ENCODE measurements at regions not wholly inside any gene's neighbourhood (a gene's known extent, or its start where the extent isn't known, plus 50 kb on each side); places are given as distances from the start of the nearest gene placed in this dataset.

DNA sequence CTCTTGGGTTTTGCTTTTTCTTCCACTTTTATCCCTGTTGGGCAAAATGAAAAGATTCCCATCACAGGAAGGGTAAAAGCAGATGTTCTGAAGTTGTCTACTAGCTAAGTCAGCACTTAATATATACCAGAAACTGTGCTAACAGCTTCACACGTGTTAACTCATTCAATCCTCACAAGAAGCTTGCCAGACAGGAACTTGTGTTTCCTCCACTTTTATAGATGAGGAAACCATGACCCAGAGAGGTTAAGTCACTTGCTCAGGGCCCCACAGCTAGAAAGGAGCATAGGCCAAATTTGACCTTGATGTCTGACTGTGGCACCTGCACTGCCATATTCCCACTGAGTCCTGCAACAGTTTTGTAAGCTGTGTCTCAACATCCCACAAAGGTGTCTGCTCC, 76.8 kb upstream of the EPC2 start:
- Histone ChIP-seq H3K4me3 (ENCODE audit: low read length) (no peak overlapping the region), H3K27me3 (ENCODE audit: control insufficient read depth in 1 of 2, insufficient read depth in 2 of 2, low read length in 2 of 2) (no peaks in the 10 kb centered on the region), H3K9me3 (ENCODE audit: control insufficient read depth in 1 of 2, insufficient read depth in 1 of 2, low read length in 2 of 2) (no peaks in the 10 kb centered on the region), H3K27ac (ENCODE audit: low read depth in 1 of 2, low read length in 2 of 2) (no peak overlapping the region), H3K36me3 (ENCODE audit: insufficient read depth, low read length) (no peaks in the 10 kb centered on the region), H3K4me1 (ENCODE audit: insufficient read depth, low read length) (peaks cover 19% of the 10 kb centered on the region)
- H3K9me3 Mint-ChIP-seq, result no peaks in the 10 kb centered on the region
- intact Hi-C loops (cut with DNase I, micrococcal nuclease), result loop anchor here in 1 of 2 experiments (10.0 kb wide), 1 partner anchor 417 kb away; no protein-coding TSS in a partner anchor
- no peak overlapping the region for H3K27ac Mint-ChIP-seq
- ChIA-PET CTCF (no interaction called here), POLR2A (no interaction called here)
- DNase-seq (no peak), ATAC-seq (ENCODE audit: poor library complexity) (no peak)
- H3K36me3 Mint-ChIP-seq (ENCODE audit: low read depth), result no peaks in the 10 kb centered on the region
- no peak overlapping the region for H3K4me3 Mint-ChIP-seq
- H3K4me1 Mint-ChIP-seq (ENCODE audit: low read depth), result peaks cover 18% of the 10 kb centered on the region
- no peaks in the 10 kb centered on the region for H3K27me3 Mint-ChIP-seq
- TF ChIP-seq, protein P1, sequence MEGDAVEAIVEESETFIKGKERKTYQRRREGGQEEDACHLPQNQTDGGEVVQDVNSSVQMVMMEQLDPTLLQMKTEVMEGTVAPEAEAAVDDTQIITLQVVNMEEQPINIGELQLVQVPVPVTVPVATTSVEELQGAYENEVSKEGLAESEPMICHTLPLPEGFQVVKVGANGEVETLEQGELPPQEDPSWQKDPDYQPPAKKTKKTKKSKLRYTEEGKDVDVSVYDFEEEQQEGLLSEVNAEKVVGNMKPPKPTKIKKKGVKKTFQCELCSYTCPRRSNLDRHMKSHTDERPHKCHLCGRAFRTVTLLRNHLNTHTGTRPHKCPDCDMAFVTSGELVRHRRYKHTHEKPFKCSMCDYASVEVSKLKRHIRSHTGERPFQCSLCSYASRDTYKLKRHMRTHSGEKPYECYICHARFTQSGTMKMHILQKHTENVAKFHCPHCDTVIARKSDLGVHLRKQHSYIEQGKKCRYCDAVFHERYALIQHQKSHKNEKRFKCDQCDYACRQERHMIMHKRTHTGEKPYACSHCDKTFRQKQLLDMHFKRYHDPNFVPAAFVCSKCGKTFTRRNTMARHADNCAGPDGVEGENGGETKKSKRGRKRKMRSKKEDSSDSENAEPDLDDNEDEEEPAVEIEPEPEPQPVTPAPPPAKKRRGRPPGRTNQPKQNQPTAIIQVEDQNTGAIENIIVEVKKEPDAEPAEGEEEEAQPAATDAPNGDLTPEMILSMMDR (IDR thresholded peaks at IDR 0.05), result no peak

DNA sequence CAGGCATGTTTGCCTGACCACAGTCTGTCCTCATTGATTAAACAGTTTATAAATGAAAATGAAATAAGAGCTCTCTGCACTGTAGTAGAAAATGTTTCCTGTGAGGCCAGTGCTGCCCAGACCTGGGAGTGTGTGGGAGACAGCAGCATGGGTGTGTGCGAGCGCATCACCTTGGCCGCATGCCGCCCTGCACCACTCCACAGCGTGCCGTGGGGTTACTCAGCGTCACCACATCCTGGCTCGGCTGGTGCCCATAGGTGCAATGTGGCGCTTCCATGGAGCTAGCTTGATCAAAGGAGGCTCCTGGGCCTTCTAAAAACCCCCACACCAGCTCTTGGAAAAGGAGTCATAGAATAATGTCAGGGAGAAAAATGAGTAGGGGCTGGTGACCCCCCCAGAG, 76.0 kb upstream of the EPC2 start:
- Histone ChIP-seq H3K36me3 (ENCODE audit: insufficient read depth, low read length) (no peaks in the 10 kb centered on the region), H3K27ac (ENCODE audit: low read depth in 1 of 2, low read length in 2 of 2) (no peak overlapping the region), H3K9me3 (ENCODE audit: control insufficient read depth in 1 of 2, insufficient read depth in 1 of 2, low read length in 2 of 2) (no peaks in the 10 kb centered on the region), H3K27me3 (ENCODE audit: control insufficient read depth in 1 of 2, insufficient read depth in 2 of 2, low read length in 2 of 2) (no peaks in the 10 kb centered on the region), H3K4me1 (ENCODE audit: insufficient read depth, low read length) (peaks cover 19% of the 10 kb centered on the region), H3K4me3 (ENCODE audit: low read length) (no peak overlapping the region)
- peaks cover 18% of the 10 kb centered on the region for H3K4me1 Mint-ChIP-seq (ENCODE audit: low read depth)
- POLR2A ChIA-PET, result no interaction called here
- H3K9me3 Mint-ChIP-seq, result no peaks in the 10 kb centered on the region
- TF ChIP-seq, protein P1 (IDR thresholded peaks at IDR 0.05), result no peak
- peak in 4 of 14 experiments; percentile 42 to 59 (median 50) for DNase-seq
- no peak overlapping the region for H3K27ac Mint-ChIP-seq
- intact Hi-C loops (cut with DNase I, micrococcal nuclease), result loop anchor here in 1 of 2 experiments (10.0 kb wide), 1 partner anchor 416 kb away; no protein-coding TSS in a partner anchor
- H3K36me3 Mint-ChIP-seq (ENCODE audit: low read depth), result no peaks in the 10 kb centered on the region
- no peak overlapping the region for H3K4me3 Mint-ChIP-seq
- H3K27me3 Mint-ChIP-seq, result no peaks in the 10 kb centered on the region
- CTCF ChIA-PET, result no interaction called here
- peak; percentile 83 for ATAC-seq (ENCODE audit: poor library complexity)

DNA sequence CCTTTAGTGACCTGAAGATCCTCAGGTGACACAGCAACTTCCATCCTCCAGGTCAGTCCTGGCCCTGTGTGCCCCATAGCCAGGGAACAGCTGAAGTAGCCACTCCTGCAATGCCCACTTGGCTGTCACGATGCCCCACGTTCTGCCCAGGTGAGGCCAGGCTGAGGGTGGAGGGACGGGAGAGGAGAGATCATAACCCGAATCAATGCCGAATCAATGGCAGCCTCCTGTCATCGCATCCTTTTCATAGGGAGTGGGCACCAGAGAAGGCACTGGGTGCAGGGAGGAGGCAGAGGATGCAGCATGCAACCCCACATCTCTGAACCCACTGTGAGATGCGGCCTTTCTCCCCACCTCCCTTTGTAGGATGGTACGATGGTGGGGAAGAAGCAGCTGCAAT, 75.3 kb upstream of the EPC2 start:
- DNase-seq (no peak), ATAC-seq (ENCODE audit: poor library complexity) (no peak)
- POLR2A ChIA-PET, result no interaction called here
- intact Hi-C loops (cut with DNase I, micrococcal nuclease), result loop anchor here in 1 of 2 experiments (10.0 kb wide), 1 partner anchor 416 kb away; no protein-coding TSS in a partner anchor
- Mint-ChIP-seq H3K27ac (no peak overlapping the region), H3K4me1 (ENCODE audit: low read depth) (peaks cover 18% of the 10 kb centered on the region), H3K9me3 (no peaks in the 10 kb centered on the region), H3K4me3 (no peak overlapping the region), H3K27me3 (no peaks in the 10 kb centered on the region), H3K36me3 (ENCODE audit: low read depth) (no peaks in the 10 kb centered on the region)
- Histone ChIP-seq H3K27ac (ENCODE audit: low read depth in 1 of 2, low read length in 2 of 2) (no peak overlapping the region), H3K4me1 (ENCODE audit: insufficient read depth, low read length) (peaks cover 19% of the 10 kb centered on the region), H3K27me3 (ENCODE audit: control insufficient read depth in 1 of 2, insufficient read depth in 2 of 2, low read length in 2 of 2) (no peaks in the 10 kb centered on the region), H3K4me3 (ENCODE audit: low read length) (no peak overlapping the region), H3K36me3 (ENCODE audit: insufficient read depth, low read length) (no peaks in the 10 kb centered on the region), H3K9me3 (ENCODE audit: control insufficient read depth in 1 of 2, insufficient read depth in 1 of 2, low read length in 2 of 2) (no peaks in the 10 kb centered on the region)
- TF ChIP-seq, protein P1 (IDR thresholded peaks at IDR 0.05), result no peak
- CTCF ChIA-PET, result no interaction called here

Measured in CD4-positive, alpha-beta T cell (primary cell).